ENCODE measurements at regions not wholly inside any gene's neighbourhood (a gene's known extent, or its start where the extent isn't known, plus 50 kb on each side); places are given as distances from the start of the nearest gene placed in this dataset.
"Not testable (repeated sequence)": the region's sequence is repeated elsewhere in the genome, so short reads cannot be mapped to it uniquely, and the experiment has no call there.

DNA sequence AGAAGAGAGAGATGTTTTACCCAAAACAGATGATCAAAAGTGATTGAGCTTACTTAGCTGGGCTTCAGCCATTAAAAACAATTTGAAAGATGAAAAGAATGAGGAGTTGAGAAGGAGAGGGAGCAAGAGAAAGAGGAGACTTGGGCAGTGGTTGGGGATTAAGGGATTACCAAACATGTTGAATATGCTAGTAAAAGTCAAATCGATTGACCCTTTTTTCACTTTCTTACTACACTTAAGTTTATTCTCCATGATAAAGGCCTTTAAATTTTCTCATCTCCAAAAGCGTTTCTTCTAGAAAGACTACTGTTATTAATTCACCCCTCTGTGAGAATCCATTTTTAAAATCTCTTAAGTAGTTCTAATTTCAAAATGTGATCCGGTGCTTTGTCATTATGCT lies 1254.0 kb upstream of the PHF14 start:
- no peak for DNase-seq

DNA sequence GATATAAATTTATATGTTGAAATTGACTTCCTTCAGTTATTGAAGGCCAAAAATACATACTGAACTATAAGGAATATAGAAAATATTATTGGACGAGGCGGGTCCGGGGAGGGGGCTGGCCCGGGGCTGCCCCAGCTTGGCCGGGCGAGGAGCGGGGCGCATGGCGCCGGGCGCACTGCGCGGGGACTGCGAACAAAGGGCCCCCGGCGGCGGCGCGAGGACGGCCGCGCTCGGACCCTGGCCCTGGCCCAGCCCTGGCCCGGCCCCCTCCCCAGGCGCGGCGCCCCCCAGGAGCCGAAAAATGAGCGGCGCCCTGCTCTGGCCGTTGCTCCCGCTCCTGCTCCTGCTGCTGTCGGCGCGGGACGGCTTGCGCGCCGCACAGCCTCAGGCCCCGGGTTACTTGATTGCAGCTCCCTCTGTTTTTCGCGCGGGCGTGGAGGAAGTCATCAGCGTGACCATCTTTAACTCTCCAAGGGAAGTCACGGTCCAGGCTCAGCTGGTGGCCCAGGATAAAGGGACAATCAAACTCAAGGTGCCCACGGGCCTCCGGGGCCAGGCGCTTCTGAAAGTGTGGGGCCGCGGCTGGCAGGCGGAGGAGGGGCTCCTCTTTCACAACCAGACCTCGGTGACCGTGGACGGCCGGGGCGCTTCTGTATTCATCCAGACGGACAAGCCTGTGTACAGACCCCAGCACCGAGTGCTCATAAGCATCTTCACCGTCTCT lies 1247.6 kb upstream of the PHF14 start:
- DNase-seq, result not testable (repeated sequence)

DNA sequence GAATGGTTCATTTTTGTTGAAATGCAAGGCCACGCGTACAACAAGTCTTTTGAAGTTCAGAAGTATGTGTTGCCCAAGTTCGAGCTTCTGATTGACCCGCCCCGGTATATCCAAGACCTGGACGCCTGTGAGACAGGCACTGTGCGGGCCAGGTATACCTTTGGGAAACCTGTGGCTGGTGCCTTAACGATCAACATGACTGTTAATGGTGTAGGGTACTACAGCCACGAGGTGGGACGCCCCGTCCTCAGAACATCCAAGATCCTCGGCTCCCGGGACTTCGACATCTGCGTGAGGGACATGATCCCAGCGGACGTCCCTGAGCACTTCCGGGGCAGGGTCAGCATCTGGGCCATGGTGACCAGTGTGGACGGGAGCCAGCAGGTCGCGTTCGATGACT lies 1246.9 kb upstream of the PHF14 start:
- DNase-seq, result not testable (repeated sequence)

DNA sequence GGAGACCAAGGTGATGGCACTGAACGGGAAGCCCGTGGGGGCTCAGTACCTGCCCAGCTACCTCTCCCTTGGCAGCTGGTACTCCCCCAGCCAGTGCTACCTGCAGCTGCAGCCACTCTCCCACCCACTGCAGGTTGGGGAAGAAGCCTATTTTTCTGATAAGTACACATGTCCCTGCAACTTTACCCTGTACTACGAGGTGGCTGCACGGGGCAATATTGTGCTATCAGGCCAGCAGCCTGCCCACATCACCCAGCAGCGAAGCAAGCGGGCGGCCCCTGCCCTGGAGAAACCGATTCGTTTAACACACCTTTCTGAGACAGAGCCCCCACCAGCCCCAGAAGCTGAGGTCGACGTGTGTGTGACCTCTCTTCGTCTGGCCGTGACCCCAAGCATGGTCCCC lies 1246.2 kb upstream of the PHF14 start:
- DNase-seq, result not testable (repeated sequence)

DNA sequence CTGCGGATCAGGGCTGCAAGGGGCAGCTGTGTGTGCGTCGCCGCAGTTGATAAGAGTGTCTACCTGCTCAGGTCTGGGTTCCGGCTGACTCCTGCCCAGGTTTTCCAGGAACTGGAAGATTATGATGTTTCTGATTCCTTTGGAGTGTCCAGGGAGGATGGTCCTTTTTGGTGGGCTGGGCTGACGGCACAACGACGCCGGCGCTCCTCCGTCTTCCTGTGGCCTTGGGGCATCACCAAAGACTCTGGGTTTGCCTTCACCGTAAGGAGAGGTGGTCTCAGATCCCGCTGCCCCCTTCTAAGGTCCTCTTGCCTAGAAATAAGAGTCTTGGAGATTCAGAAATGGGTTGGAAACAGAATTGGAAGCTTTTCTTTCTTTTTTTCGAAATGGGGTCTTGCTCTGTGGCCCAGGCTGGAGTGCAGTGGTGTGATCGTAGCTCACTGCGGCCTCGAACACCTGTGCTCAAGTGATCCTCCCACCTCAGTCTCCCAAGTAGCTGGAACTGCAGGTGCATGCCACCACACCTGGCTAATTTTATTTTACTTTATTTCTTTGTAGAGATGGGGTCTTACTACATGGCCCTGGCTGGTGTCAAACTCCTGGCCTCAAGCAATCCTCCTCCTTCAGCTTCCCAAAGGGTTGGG lies 1245.5 kb upstream of the PHF14 start:
- not testable (repeated sequence) for DNase-seq

DNA sequence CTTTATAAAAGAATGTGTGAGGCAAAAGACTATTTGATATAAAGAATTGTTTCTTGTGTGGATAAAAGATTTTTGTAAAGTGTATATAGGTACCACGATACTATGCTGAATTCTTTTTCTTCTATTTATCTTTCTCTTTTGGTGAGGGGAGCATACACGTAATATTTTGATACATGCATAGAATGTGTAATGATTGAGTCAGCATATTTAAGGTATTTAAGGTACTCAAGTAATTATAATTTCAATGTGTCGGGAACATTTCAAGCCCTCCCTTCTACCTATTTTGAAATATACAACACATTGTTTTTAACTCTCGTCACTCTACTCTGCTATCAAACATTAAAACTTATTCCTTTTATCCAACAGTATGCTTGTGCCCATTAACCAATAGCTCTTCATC lies 1221.6 kb upstream of the PHF14 start:
- no peak for DNase-seq

DNA sequence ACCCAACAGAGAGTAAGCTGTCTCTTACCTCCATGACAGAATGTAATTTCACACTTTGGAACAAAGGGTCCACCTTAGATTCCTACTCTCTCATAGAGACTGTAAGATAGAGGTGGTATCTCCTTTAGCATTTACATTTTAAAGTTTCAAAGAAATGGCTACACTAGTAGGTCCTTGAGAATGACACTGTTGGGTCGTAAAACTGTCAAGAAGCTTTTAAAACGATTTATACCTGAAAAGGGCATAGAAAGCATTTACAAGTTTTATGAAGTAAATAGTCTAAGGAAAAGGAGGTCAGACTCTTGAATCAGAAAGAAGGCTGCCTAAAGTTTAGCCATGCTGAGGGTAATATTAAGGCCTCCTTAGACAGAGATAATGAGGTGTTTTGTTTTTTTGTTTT lies 1212.4 kb upstream of the PHF14 start:
- DNase-seq, result no peak

DNA sequence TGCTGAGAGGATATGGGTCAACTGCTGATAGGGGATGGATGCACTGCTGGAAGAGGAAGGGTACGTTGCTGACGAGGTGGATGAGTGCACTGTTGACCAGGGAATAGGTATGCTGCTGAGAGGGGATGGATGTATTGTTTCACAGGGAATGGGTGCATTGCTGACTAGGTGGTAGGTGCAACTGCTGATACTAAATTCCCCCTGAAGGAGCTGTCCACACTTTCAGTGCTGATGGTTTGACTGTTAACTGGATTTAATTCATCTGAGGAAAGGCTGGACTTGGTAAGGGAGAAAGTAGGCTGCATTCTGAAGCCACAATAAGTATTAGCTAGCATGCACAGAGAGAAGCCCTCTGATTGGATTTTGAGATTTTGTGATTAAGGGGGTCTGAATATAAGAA lies 1196.8 kb upstream of the PHF14 start:
- DNase-seq, result no peak

DNA sequence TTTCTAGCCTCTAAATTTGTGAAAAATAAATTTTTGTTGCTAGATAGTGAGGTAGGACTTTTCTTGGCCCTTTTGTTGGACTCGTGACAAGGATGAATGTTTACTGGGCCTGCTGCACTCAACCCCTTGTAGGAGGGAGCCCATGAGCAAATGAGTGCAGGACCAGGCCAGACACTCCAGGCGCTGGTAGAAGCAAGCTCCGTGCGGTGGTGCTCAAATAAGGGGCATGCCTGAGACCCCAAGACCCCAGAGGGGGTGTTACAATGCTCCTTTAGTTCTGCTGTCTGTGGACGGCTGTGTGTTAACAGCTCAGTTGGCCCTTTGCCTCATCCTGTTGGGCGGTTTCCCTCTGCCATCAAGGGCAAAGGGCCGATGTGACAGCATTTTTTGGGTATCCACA lies 1195.3 kb upstream of the PHF14 start:
- DNase-seq, result no peak

DNA sequence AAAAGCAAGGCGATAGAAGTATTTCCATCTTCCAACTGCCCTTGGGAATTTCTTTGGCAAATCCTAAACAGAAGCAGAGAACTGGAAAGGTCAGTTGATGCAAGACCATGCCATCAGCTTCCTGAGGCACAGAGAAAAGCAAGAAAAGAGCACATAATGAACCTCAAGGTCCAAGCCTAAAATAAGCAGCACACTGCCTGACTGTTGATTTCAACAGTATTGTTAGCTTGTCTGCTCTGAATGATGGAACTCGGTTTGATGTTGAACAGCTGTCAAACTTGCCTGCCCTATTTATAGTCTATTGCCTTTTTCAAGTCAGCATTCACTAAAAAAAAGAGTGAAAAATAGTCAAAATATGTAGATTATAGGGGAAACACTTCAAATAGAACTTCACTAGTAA lies 1192.0 kb upstream of the PHF14 start:
- DNase-seq, result no peak

DNA sequence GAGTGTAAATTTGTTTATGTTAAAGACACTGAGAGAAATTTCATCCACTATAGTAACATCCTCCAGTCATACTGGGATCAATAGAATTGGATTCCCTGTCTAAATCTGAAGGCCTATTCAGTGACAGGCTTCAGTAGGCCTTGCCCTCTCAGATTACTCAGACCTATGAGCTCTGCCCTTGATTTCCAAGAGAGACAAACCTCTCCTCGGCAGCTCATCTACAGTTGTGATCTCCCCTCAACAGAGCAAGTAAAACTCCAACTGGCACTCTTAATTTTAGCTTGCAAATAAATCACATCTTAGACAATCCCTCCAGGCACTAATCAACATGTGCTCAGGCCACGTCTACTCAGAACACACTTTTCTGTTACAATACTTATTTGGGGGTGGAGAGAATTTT lies 1191.4 kb upstream of the PHF14 start:
- DNase-seq, result no peak

DNA sequence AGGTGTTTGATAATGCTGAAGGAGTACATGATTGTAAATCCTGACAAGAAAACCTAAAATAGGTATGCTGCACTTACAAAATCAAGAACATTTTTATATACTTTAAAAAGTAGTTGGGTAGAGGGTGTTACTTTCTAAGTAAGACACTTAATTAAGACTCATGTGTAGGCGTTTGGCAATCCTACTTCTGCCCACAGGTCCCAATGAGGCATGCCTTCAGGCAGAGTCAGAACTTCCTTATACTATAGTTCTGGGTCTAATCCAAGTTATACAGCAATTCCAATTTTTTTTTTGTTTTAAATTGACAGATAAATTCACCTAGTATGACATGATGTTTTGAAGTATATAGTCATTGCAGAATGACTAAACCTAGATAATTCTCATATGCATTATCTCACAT lies 1188.5 kb upstream of the PHF14 start:
- no peak for DNase-seq

DNA sequence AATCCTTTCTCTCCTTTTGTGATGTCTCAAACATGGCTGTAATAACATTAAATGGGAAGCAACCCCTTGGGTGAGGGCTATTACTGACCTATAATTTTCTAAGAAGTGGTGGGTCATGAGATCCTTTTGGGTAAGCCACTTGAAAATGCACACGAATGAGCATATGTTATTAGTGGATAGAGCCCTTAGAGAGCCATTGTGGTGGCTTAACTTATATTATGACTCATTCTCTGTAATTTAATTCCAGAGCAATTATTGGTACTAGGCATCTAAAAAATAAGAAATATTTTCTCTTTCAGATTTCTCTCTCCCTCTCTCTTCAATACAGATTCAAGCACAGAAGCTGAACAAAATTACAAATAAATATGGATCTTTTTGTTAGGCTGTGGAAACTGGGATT lies 1177.4 kb upstream of the PHF14 start:
- DNase-seq, result no peak

DNA sequence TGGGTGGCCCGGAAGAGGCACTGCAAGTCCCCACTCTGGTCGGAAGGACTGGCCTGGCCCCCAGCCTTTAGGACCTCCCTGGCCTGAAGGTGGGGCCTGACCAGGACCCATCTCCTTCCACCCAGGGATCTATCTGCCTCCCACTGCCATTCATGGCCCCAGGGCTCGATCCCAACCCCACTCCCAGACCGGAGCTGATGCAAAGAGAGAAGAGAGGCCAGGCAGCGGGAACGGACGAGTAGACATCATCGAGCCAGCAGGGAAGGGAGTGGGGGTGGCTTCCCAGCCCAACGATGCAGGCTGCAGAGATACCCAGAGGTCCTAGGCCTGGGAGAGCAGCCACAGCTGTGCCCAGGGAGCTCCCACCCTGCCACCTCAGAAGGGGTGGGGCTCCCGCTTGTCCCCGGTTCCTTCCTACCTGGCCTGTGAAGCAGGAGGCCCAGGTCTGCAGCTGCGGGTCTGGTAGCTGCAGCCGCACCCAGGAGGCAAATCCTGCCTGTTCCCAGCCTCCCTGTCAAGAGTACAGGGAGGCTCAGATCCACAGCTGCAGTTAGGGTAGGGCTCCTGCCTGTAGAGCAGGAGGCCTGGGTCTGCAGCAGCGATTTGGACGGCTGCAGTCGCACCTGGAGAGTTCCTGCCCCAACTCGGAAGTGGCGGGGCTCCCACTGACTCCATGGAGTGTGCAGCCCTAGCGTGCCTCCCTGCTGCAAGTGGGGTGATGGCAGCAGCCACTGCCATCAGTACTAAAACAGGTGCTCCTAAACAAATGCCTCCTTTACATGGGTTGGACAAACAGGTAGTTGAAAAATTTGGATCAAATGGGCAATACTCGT lies 1151.0 kb upstream of the PHF14 start:
- no peak for DNase-seq

DNA sequence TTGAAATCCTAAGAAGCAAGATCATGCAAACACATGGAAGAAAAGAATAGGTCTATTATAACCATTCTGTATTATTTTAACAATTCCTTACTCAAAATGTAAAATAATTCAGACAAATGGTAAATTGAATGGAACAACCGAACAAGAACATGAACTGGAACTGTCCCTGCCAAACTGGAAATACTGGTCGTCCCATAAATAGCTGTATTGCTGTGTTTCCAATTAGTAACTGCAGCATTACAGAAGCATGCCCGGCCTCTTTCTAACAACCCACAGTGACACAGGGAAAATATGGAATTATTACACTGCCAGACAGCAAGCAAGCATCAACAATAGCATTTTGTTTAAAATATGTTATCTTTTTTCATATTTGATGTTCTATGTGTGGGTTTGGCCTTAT lies 1138.5 kb upstream of the PHF14 start:
- no peak for DNase-seq

DNA sequence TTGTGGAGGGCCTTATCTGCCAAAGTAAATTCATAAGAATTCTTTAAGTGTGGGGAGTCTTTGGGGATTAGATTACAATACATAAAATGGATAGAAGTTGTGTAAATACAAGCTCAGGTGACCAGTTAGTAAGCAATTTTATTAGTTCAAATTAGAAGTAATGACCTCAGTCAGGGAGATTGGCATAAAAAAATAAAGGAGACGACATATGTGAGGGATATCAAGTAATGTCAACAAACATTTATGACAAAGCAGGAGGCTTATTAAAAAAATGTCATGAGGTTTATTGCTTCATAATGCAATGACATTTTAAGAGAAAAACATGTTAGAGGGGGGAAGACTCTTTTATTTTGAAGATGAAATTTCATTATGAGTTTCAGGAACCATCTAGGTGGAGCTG lies 1137.0 kb upstream of the PHF14 start:
- DNase-seq, result no peak

DNA sequence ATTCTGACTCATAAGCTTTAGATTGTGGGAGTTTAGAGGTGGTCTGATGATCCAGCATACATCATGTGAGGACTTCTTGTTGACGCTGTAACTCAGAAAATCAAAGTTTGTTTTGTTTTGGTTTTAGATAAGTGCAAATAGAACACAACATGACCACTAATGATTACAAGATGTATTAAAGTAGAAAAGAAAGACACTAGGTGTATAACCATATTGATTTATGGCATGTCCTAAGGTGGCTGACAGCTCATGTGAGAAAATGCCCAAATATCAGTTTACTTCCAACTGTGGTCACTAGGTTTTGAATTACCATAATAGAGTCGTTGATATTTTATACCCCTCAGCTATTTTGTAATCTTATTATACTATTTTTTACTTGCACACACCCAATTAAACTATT lies 1131.4 kb upstream of the PHF14 start:
- no peak for DNase-seq

DNA sequence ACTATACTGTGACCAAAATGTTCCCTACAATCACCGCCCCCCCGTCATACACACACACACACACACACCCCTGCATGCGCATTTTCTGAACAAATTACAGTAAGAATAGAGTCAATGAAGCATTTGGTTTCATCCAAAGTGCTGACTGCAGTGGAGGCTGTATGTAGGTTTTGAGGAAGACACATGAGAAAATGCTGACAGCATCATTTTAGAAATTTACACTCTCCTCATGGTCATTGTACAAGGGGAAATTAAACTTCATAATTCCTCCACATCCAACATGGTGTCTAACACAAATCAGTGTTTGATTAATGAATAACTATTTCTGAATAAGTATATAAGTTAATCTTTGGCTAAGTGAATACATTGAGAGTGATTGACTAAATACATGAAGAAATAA lies 1126.8 kb upstream of the PHF14 start:
- no peak for DNase-seq

DNA sequence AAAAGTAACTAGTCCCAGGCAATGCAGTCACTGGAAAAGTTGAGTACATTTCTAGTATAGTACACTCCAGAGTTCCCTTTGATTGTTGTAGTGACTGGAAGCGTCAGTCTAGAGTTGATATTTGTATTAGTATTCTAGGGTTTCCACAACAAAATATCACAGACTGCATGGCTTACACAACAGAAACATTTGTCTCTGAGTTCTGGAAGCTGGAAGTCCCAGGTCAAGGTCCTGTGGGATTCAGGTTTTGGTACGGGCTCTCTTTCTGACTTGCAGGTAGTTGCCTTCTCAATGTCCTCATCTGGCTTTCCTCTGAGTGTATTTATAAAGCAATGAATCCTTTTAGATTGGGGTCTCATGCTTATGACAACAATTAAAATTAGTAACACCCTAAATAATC lies 1119.1 kb upstream of the PHF14 start:
- DNase-seq, result no peak

DNA sequence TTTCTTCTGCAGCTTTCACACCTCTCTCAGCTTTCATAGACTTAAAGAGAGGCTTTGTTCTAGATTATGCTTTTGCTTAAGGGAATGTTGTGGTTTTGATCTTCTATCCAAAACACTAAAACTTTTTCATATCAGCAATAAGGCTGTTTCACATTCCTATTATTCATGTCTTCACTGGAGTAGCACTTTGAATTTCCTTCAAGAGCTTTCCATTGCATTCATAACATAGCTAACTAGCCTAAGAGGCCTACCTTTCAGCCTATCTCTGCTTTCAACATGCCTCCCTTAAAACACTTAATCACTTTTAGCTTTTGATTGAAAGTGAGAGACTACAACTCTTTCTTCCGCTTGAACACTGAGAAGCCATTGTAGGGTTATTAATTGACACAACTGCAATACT lies 1117.0 kb upstream of the PHF14 start:
- DNase-seq, result no peak

DNA sequence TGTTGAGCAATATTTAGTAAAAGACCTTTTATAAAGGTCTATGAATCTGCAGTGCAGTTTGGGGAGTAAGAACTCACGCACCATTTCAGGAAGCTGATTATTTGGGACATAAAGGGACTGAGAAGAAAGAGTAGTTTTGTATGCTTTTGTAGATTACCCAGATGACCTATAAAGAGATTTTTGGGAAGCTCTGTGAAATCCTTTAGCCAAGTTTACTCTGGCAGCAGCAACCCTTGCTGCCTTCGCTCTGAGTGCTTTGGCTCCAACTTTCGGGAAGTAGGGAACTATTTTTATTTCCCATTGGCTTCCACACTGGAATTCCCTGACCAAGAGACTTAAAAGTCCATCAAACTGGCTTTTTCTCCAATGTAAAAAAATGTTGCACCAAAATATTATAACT lies 1110.1 kb upstream of the PHF14 start:
- no peak for DNase-seq

DNA sequence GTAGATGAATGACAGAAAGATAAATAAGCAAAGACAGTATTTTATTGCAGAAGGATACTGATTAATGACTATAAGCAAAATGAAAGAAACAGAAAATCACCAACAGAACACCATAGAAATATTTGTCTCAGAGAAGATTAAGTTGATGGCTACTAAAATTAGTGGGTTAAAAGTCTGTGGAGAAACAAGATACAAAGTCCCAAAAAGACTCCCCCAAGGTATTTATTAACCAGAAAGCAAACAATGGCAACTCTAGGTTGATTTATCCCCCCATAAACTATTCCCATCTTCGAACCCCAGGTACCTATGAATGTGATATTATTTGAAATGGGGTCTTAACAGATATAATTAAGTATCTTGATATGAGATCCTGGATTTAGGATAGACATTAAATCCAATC lies 1104.5 kb upstream of the PHF14 start:
- no peak for DNase-seq

DNA sequence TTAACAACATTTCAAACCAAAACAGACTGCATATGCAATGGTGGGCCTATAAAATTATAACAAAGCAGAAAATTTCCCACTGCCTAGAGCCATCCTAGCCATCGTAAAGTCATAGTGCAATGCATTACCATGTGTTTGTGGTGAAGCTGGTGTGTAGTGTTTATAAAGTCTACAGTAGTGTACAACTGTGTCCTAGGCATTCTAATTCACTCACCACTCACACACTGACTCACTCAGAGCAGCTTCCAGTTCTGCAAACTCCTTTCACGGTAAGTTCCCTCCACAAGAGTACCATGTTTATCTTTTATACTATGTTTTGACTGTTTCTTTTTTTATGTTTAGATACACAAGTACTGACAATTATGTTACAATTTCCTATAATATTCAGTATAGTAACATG lies 1104.1 kb upstream of the PHF14 start:
- DNase-seq, result no peak

DNA sequence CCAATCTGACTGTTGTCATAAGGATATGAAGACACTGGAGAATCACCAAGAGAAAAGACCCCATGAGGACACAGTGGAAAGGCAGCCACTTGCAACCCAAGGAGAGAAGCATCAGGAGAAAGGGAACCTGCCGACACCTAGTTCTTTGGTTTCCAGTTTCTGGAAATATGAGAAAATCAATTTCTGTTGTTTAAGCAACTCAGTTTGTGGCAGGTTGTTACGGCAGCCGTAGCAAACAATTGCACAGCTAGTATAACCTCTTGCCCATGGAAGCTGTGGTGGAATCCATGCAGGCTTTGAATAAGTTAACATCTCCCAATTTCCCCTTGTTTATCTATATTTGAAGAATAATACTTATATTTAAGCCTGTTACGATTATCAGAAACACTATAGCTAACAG lies 1103.0 kb upstream of the PHF14 start:
- DNase-seq, result no peak

Measured in NCI-H446 treated with DMSO at 0.1 percent for 48 hours (cell line).